HG03135 (cell line): ENCODE measurements at regions not wholly inside any gene's neighbourhood (a gene's known extent, or its start where the extent isn't known, plus 50 kb on each side); places are given as distances from the start of the nearest gene placed in this dataset.
"Not testable (repeated sequence)": the region's sequence is repeated elsewhere in the genome, so short reads cannot be mapped to it uniquely, and the experiment has no call there.

ENCODE experiments used
- ATAC-seq: cut with Tn5 transposase; IDR thresholded peaks from one replicate; pipeline ENCODE4 v1.9.1; 2021; ENCODE audit warnings: mild to moderate bottlenecking, moderate library complexity; ENCODE audit not compliant: unreplicated experiment

DNA sequence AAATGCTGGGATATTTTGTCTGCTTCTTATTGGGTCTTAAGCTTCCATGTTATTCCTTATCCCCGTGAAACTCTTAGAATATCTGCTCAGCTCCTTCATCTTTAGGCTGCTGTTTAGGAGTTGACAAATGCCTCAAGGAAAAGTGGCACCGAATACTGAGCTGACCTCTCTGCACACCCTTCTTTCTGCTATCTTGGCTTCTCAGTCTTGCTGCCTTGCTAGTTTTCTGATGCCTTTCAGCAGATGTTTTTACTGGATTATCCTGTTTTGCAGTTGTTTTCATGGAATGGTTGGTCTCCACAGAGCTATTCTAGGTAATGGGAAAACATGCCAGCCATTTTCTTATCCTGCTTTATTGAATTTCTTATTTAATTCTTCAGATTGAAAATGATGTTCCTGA, 86.3 kb downstream of the GYPE start:
- ATAC-seq: no peak

DNA sequence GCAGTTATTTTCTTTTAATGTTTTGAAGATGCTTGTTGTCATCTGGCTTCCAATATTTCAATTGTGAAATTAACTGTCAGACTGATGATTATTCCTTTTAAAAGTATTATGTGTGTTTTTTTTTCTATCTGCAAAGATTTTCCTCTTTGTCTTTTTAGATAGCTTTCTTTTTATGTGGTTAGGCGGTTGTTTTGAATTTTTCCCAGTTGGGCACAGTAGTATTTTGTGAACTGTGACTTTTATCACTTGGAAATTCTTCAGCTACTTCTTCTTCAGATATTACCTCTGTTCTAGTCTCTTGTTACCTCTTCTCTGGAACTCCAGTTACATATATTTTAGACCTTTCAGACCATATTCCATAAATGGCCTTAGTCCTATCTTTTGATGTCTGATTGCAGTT, 87.5 kb downstream of the GYPE start:
- ATAC-seq: not testable (repeated sequence)

DNA sequence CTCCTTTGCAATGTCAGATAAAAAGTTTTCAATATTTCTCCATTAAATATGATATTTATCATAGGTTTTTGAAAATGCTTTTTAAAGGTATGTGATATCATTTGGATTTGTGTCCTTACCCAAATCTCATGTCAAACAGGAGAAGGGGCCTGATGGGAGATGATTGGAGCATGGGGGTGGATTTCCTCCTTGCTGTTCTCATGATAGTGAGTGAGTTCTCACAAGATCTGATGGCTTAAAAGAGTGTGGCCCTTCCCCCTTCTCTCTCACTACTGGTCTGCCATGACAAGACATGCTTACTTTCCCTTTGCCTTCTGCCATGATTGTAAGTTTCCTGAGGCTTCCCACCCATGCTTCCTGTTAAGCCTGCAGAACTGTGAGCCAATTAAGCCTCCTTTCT, 90.0 kb downstream of the GYPE start:
- ATAC-seq: not testable (repeated sequence)

GRCh38 chr4:143813431-143814154, 91.8 kb downstream of the GYPE start:
- ATAC-seq: not testable (repeated sequence)

- not testable (repeated sequence) for ATAC-seq
These were observed 91.2 kb upstream of the FREM3 start for GRCh38 chr4:143791693-143792092.

- ATAC-seq: not testable (repeated sequence)
These were observed 90.0 kb upstream of the FREM3 start for GRCh38 chr4:143790425-143790824.

- ATAC-seq: not testable (repeated sequence)
These were observed 89.1 kb upstream of the FREM3 start for GRCh38 chr4:143789618-143790017.

GRCh38 chr4:143784567-143784966, 84.1 kb upstream of the FREM3 start:
- ATAC-seq: no peak

DNA sequence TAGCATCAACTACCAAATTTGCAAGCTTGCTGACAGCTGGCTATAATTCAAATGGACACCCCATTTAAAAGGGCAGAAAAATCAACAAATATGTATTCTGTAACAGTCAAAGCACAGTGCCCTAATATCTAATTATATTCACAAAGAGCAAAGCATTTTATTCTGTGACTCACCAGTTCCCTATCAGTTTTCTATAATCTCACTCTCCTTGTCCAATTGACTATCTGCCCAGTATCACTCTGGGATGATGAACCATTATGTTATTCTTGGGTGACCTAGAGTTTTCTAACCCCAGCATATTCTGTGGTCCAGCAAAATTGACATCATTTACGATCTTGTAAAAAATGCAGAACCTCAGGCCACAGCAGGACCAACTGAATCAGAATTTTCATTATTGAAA, 82.0 kb upstream of the FREM3 start:
- ATAC-seq: no peak

DNA sequence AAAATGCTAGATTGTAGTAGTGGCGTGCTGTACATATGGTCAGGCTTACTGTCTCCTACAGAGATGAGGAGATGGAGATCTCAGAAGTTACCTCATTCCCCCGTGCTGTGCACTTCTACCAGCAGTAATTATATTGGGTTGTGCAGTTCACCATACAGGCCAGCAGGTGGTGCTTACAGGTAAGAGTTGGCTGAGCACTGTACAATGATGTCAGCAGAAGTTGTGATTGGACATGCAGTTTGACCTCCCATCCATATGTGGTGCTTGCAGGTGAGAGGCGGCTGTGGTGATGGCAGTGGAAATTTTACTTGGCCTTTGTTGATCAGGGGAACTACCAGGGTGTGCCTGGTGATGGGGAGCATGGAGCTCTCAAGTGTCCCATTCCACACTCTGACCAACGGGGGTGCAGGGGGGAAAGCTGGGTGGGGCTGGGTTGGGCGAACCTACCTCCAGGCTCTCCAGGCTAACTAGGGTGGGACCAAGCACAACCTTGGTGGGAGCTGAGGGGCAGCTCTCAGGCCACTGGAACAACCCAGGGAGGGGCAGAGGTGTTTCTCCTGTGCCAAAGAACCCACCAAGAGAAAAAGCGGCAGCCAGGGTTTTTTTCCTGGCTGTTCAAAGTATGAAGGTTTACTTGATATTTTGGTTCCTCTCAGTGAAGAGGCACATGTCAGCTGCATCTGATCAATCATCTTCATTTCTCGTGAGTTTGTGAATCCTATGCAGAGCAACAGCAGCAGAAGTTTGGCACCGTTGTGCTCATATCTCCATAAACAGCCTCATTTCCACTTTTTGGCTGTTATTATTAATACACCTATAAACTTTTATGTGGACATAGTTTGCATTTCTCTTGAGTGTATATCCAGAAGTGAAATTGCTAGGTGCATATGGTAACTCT, 73.8 kb upstream of the FREM3 start:
- ATAC-seq: peak; percentile 100

DNA sequence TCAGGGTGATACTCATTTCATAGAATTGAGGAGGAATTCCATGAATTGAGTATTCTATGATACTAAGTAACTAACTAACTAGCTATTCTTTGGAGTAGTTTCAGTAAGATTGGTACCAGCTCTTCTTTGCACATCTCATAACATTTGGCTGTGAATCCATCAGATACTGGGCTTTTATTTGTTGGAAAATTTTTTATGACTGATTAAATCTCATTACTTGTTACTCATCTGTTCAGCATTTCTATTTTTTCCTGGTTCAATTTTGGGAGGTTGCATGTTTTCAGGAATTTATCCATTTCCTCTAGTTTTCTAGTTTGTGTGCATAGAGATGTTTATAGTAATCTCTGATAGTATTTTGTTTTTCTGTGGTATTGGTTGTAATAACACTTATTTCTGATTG, 70.8 kb upstream of the FREM3 start:
- no peak for ATAC-seq

DNA sequence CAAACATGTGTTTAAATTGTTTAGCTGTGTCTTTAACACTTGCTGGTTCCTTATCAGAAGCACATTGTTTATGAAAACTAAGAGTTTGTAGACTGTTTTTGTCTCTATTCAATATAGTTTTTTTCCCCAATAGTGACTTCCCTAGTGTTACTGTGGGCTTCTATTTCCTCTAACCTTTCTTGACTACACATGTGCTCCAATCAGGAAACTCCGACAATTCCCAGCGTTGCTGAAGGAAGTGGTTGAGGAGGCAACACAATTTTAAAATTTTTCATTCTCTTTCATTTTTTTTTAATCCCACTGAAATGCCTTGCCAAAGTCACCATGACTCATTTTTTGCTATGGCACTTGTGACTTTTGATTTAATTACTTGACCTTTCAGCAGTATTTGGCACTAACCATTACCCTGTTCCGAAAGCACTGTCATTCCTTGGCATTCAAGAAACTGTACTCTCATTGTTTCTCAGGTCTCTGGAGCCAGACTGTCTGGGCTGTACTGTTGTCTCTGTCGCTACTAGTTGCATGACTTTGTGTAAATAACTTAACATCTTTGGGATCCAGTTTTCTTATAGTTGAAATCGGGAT, 67.6 kb upstream of the FREM3 start:
- ATAC-seq: no peak

- no peak for ATAC-seq
These were observed 63.1 kb upstream of the FREM3 start for GRCh38 chr4:143763587-143763986.

DNA sequence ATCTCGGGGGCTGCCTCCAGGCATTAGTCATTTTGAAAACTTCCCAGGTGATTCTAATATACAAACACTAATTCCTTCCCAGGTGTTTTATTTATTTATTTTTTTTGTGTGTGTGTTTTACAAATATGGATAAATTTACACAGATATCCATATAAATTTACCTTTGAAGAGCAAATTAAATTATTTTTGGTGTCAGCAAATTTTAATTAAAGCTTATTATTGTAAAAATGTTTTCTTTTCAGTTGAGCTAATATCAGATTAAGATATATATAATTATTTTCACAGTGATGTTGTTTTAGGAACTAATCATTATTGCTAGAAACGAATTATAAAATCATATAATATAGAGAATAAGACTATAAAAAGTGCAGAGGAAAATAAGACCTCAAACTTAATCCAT, 62.0 kb upstream of the FREM3 start:
- ATAC-seq: no peak
